ENCODE measurements at regions not wholly inside any gene's neighbourhood (a gene's known extent, or its start where the extent isn't known, plus 50 kb on each side); places are given as distances from the start of the nearest gene placed in this dataset.

GRCh38 chr18:61729322-61729721 lies 163.5 kb downstream of the RNF152 start:
- H3K27me3 ChIP-seq (ENCODE audit: control insufficient read depth, insufficient read depth, low read length): no peaks in the 10 kb centered on the region
- no peak for DNase-seq

GRCh38 chr18:61727241-61728193 lies 165.3 kb downstream of the RNF152 start:
- no peaks in the 10 kb centered on the region for H3K9me3 ChIP-seq (ENCODE audit: control insufficient read depth, low read depth, low read length)
- DNase-seq: no peak
- no peaks in the 10 kb centered on the region for H3K36me3 ChIP-seq (ENCODE audit: control insufficient read depth, insufficient read depth, low read length)
- no peaks in the 10 kb centered on the region for H3K27me3 ChIP-seq (ENCODE audit: control insufficient read depth, insufficient read depth, low read length)
- no peak overlapping the region for H3K4me3 ChIP-seq (ENCODE audit: low read length)
- WGBS (ENCODE audit: insufficient coverage, low lambda C conversion rate): 80% methylated on average over 2 of the region's 4 CpGs
- no peak overlapping the region for H3K27ac ChIP-seq (ENCODE audit: low read length)
- peaks cover 5% of the 10 kb centered on the region for H3K4me1 ChIP-seq (ENCODE audit: control insufficient read depth, insufficient read depth, low read length)

More at GRCh38 chr18:61729322-61729721, 163.5 kb downstream of the RNF152 start:
- Histone ChIP-seq H3K4me3 (ENCODE audit: low read length) (no peak overlapping the region), H3K4me1 (ENCODE audit: control insufficient read depth, insufficient read depth, low read length) (peaks cover 10% of the 10 kb centered on the region), H3K27ac (ENCODE audit: low read length) (no peak overlapping the region), H3K36me3 (ENCODE audit: control insufficient read depth, insufficient read depth, low read length) (no peaks in the 10 kb centered on the region), H3K9me3 (ENCODE audit: control insufficient read depth, low read depth, low read length) (no peaks in the 10 kb centered on the region)

GRCh38 chr18:61724532-61724931 lies 168.3 kb downstream of the RNF152 start:
- no peaks in the 10 kb centered on the region for H3K9me3 ChIP-seq (ENCODE audit: control insufficient read depth, low read depth, low read length)
- no peak overlapping the region for H3K27ac ChIP-seq (ENCODE audit: low read length)
- no peaks in the 10 kb centered on the region for H3K27me3 ChIP-seq (ENCODE audit: control insufficient read depth, insufficient read depth, low read length)
- no peak overlapping the region for H3K4me3 ChIP-seq (ENCODE audit: low read length)
- H3K36me3 ChIP-seq (ENCODE audit: control insufficient read depth, insufficient read depth, low read length): no peaks in the 10 kb centered on the region
- no peak for DNase-seq
- no peaks in the 10 kb centered on the region for H3K4me1 ChIP-seq (ENCODE audit: control insufficient read depth, insufficient read depth, low read length)
- 100% methylated on average over 2 of the region's 8 CpGs for WGBS (ENCODE audit: insufficient coverage, low lambda C conversion rate)

- Histone ChIP-seq H3K9me3 (ENCODE audit: control insufficient read depth, low read depth, low read length) (no peaks in the 10 kb centered on the region), H3K27me3 (ENCODE audit: control insufficient read depth, insufficient read depth, low read length) (no peaks in the 10 kb centered on the region), H3K27ac (ENCODE audit: low read length) (no peak overlapping the region), H3K36me3 (ENCODE audit: control insufficient read depth, insufficient read depth, low read length) (no peaks in the 10 kb centered on the region), H3K4me1 (ENCODE audit: control insufficient read depth, insufficient read depth, low read length) (no peaks in the 10 kb centered on the region), H3K4me3 (ENCODE audit: low read length) (no peak overlapping the region)
- no peak for DNase-seq
- 25% methylated on average over 1 of the region's 2 CpGs for WGBS (ENCODE audit: insufficient coverage, low lambda C conversion rate)
Observed at GRCh38 chr18:61722247-61722646, 170.6 kb downstream of the RNF152 start.

- H3K4me1 ChIP-seq (ENCODE audit: control insufficient read depth, insufficient read depth, low read length): no peaks in the 10 kb centered on the region
- H3K27me3 ChIP-seq (ENCODE audit: control insufficient read depth, insufficient read depth, low read length): no peaks in the 10 kb centered on the region
- H3K9me3 ChIP-seq (ENCODE audit: control insufficient read depth, low read depth, low read length): no peaks in the 10 kb centered on the region
- H3K27ac ChIP-seq (ENCODE audit: low read length): no peak overlapping the region
- no peak overlapping the region for H3K4me3 ChIP-seq (ENCODE audit: low read length)
- WGBS (ENCODE audit: insufficient coverage, low lambda C conversion rate): 34% methylated on average over 3 of the region's 5 CpGs
- no peaks in the 10 kb centered on the region for H3K36me3 ChIP-seq (ENCODE audit: control insufficient read depth, insufficient read depth, low read length)
- DNase-seq: no peak
Observed at GRCh38 chr18:61720496-61720895, 172.3 kb downstream of the RNF152 start.

GRCh38 chr18:61719671-61720070 lies 173.1 kb downstream of the RNF152 start:
- Histone ChIP-seq H3K27ac (ENCODE audit: low read length) (no peak overlapping the region), H3K27me3 (ENCODE audit: control insufficient read depth, insufficient read depth, low read length) (no peaks in the 10 kb centered on the region), H3K4me1 (ENCODE audit: control insufficient read depth, insufficient read depth, low read length) (no peaks in the 10 kb centered on the region), H3K4me3 (ENCODE audit: low read length) (no peak overlapping the region), H3K9me3 (ENCODE audit: control insufficient read depth, low read depth, low read length) (no peaks in the 10 kb centered on the region), H3K36me3 (ENCODE audit: control insufficient read depth, insufficient read depth, low read length) (no peaks in the 10 kb centered on the region)
- DNase-seq: no peak
- no CpG with 5 or more reads among the region's 1 CpG for WGBS (ENCODE audit: insufficient coverage, low lambda C conversion rate)

GRCh38 chr18:61718944-61719343 lies 173.9 kb downstream of the RNF152 start:
- H3K27ac ChIP-seq (ENCODE audit: low read length): no peak overlapping the region
- no peaks in the 10 kb centered on the region for H3K9me3 ChIP-seq (ENCODE audit: control insufficient read depth, low read depth, low read length)
- no peaks in the 10 kb centered on the region for H3K27me3 ChIP-seq (ENCODE audit: control insufficient read depth, insufficient read depth, low read length)
- no peak overlapping the region for H3K4me3 ChIP-seq (ENCODE audit: low read length)
- DNase-seq: no peak
- no peaks in the 10 kb centered on the region for H3K36me3 ChIP-seq (ENCODE audit: control insufficient read depth, insufficient read depth, low read length)
- peaks cover 1% of the 10 kb centered on the region for H3K4me1 ChIP-seq (ENCODE audit: control insufficient read depth, insufficient read depth, low read length)
- no CpG with 5 or more reads among the region's 3 CpGs for WGBS (ENCODE audit: insufficient coverage, low lambda C conversion rate)

GRCh38 chr18:61714421-61714820 lies 178.4 kb downstream of the RNF152 start:
- Histone ChIP-seq H3K27ac (ENCODE audit: low read length) (no peak overlapping the region), H3K27me3 (ENCODE audit: control insufficient read depth, insufficient read depth, low read length) (no peaks in the 10 kb centered on the region), H3K4me3 (ENCODE audit: low read length) (no peak overlapping the region), H3K4me1 (ENCODE audit: control insufficient read depth, insufficient read depth, low read length) (peaks cover 30% of the 10 kb centered on the region), H3K36me3 (ENCODE audit: control insufficient read depth, insufficient read depth, low read length) (no peaks in the 10 kb centered on the region), H3K9me3 (ENCODE audit: control insufficient read depth, low read depth, low read length) (no peaks in the 10 kb centered on the region)
- DNase-seq: no peak
- no CpG with 5 or more reads among the region's 1 CpG for WGBS (ENCODE audit: insufficient coverage, low lambda C conversion rate)

- no peak overlapping the region for H3K27ac ChIP-seq (ENCODE audit: low read length)
- no peaks in the 10 kb centered on the region for H3K9me3 ChIP-seq (ENCODE audit: control insufficient read depth, low read depth, low read length)
- H3K4me1 ChIP-seq (ENCODE audit: control insufficient read depth, insufficient read depth, low read length): peaks cover 30% of the 10 kb centered on the region
- no peaks in the 10 kb centered on the region for H3K27me3 ChIP-seq (ENCODE audit: control insufficient read depth, insufficient read depth, low read length)
- DNase-seq: no peak
- H3K36me3 ChIP-seq (ENCODE audit: control insufficient read depth, insufficient read depth, low read length): no peaks in the 10 kb centered on the region
- no peak overlapping the region for H3K4me3 ChIP-seq (ENCODE audit: low read length)
Observed at GRCh38 chr18:61713502-61713901, 179.3 kb downstream of the RNF152 start.

GRCh38 chr18:61710082-61710620 lies 182.7 kb downstream of the RNF152 start:
- peak overlapping the region; percentile 2 for H3K27ac ChIP-seq (ENCODE audit: low read length)
- H3K27me3 ChIP-seq (ENCODE audit: control insufficient read depth, insufficient read depth, low read length): no peaks in the 10 kb centered on the region
- H3K4me1 ChIP-seq (ENCODE audit: control insufficient read depth, insufficient read depth, low read length): peaks cover 30% of the 10 kb centered on the region
- H3K36me3 ChIP-seq (ENCODE audit: control insufficient read depth, insufficient read depth, low read length): no peaks in the 10 kb centered on the region
- no peak overlapping the region for H3K4me3 ChIP-seq (ENCODE audit: low read length)
- peak; percentile 60 to 66 for DNase-seq
- 20% methylated on average over 1 of the region's 1 CpG for WGBS (ENCODE audit: insufficient coverage, low lambda C conversion rate)
- H3K9me3 ChIP-seq (ENCODE audit: control insufficient read depth, low read depth, low read length): no peaks in the 10 kb centered on the region
